ENCODE measurements at regions not wholly inside any gene's neighbourhood (a gene's known extent, or its start where the extent isn't known, plus 50 kb on each side); places are given as distances from the start of the nearest gene placed in this dataset.

DNA sequence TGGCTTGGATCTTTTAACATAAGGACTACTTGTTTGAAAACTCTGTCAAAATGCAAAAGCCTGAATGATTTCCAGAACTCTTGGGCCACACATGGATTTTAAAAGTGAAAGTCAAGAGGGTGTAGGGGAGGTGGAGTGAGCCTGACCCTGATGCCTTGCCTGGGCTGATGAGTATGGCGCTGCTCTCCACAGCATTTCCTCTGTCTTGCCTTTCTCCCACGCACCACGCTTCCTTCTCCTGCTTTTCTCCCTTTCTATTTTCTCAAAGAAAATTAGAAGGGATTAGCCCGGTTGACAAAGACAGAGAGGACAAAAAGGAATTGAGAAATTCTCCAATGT lies 207.0 kb upstream of the CCDC68 start:
- DNase-seq (ENCODE audit: low spot score), result no peak

DNA sequence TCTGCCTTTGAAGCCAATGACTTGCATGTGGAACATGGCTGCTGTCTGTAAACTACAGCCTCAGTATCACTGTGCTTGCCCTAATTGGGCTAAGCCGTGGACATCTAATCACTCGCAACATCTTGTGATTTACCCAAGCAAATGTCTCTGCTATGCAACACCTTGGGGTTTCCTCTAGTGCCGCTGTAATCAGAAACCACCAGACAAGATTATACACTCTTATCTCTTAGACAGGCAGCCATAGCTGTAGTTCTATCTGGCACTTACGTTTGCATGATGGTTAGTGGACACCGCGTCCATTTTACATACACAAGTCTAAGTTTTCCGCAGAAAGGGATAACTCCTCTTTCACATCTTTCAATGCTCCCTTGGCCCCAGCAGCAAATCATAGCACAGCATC lies 204.3 kb upstream of the CCDC68 start:
- DNase-seq (ENCODE audit: low spot score), result no peak

DNA sequence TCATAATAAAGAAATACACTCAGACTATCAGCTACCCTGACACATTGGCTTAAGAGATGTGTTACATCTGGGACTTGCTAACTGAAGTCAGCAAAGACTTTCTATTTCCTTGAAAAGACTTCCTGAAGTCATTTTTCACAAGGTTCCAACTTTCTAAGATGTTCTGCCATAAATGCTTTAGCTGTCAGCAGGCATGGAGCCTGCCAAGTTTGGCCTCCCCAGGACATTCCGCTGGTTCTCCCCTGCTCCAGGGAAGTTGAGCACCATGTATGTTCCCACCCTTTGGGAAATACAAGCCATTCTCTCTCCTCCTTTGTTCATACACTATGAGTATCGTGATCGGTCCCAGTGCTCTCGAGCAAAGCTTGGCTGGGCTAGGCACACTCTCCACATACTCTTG lies 202.7 kb upstream of the CCDC68 start:
- DNase-seq (ENCODE audit: low spot score), result no peak

DNA sequence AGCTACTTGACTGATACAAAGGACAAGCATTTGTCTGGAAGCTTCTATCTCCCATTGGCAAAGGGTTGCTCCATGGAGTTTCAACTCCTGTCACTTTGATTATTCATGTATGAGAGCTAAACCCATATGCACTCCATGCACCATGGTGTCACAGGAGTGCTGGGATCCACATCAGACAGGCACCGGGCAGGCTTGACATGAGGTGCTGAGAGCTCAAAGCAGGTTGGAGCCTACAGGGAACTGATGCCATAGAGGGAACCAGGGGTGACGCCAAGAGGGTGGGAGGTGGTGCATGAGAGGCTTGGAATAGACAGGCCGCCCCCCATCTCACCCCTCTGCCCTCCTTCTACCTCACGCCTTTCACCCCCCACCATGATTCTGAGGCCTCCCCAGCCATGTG lies 199.8 kb upstream of the CCDC68 start:
- no peak for DNase-seq (ENCODE audit: low spot score)

DNA sequence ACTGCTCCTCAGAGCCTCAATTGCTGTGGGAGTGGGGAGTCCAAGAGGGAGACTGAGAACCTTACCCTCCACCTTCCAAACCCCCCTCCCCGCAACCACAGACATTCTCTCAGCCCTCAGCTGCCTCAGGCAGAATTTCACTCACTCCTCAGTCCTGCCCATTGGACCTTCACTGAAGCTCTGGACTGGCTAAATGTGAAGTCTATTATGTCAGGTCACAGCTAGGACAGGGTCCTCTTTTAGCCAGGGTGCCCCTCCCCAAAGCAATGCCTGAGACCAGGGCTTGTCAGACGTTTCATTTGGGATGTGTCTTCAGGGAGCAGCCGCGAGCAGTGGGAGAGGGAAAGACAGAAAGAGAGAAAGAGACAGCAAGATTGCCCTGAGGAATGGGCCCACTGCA lies 199.3 kb upstream of the CCDC68 start:
- no peak for DNase-seq (ENCODE audit: low spot score)

DNA sequence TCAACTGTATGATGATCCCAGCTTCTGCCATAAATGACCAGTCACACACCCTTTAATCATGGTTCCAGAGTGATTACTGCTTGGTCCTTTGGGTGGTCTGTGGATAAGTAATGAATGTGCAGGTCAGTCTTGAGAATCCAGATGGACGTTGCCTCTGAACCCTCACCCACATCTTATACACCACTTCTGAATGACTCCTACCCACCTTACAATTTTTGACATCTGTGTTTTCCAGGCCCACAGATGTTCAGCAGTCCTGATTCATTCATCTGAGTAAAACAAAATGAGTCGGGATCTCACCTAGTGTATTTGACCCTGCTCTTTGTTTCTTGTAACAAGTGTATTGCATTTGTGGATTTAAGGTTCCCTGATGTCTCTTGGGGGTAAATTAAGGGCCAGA lies 194.1 kb upstream of the CCDC68 start:
- DNase-seq (ENCODE audit: low spot score), result no peak

DNA sequence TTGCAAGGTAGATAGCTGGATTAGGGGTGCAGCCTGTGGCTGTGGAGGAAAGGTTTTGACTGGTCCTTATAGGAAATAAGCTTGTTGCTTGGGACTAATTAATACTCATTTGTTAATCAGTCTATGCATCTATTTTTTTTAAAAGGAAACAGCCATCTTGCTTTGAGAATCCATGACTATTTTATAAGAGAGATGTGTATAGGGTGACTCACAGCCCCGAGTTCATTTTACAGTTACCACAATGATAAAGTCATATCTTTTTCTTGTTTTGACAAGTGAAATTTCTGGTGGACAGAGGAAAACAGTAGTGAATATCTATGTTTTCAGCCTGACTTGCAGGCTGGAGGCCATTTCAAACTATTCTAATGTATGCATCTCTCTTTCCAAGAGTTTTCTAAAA lies 193.5 kb upstream of the CCDC68 start:
- DNase-seq (ENCODE audit: low spot score), result no peak

DNA sequence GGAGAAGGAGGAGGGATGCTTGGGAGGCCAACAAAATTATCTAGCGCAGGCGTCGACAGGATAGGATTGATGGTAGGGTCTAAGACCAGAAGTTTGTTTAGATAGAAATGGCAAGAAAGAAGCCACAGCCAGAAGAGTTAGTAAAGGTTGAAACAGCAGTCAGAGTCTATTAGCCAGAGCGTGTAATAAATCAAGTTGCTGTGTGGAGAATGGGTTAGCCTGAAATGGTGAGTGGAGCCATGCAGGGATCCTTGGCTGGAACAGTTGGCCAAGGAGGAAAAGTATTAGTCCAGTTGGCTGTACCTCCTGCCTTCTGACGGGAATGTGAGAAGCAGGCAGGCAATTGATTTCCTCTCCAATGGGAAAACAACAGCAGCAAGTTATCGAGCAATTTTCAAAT lies 190.7 kb upstream of the CCDC68 start:
- no peak for DNase-seq (ENCODE audit: low spot score)

DNA sequence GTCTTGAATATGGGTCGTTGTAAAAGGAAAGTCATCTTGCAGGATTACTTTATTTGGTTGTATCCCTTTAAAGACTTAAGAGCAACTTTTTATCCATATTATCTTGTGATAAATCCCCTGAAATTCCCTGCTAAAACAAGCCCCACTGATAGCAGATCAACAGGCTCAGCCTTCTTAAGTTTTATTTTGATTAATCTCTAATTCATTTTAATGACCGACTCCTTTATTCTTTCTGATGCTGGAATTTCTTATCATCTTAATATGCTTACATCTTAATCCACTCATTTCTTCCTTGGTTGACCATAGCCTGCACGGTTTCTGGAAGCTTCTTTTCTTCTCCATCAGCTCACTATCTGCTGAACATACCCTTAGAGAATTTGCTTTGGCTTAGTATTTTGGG lies 188.5 kb upstream of the CCDC68 start:
- no peak for DNase-seq (ENCODE audit: low spot score)

DNA sequence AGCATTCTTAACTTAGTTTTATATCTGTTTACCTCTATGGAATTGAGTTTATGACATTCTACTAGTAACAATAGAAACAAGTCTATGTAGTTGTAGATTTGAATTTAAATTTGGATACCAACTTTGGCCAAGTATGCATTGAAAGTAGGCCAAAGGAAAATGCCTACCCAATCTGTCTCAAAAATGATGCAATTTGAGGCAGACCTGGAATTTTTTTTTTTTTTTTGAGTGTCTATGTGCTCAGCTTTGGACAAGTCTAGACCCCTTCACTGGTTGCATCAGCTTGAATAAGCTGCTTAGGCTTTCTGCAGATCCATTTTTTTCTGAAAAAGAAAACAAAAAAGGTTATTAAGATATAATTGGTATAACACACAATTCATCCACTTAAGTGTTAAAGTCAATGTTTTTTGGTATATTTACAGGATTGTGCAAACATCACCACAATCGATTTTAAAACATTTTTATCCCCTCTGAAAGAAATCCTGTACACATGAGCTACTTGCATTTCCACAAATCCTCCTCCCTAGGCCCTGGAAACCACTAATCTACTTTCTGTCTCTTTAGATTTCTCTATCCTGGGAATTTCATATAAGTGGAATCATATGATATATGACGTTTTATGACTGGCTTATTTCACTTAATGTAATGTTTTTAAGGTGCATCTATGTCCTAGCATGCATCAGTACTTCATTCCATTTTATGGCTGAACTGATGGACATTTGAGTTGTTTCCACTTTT lies 185.1 kb upstream of the CCDC68 start:
- DNase-seq (ENCODE audit: low spot score), result no peak

DNA sequence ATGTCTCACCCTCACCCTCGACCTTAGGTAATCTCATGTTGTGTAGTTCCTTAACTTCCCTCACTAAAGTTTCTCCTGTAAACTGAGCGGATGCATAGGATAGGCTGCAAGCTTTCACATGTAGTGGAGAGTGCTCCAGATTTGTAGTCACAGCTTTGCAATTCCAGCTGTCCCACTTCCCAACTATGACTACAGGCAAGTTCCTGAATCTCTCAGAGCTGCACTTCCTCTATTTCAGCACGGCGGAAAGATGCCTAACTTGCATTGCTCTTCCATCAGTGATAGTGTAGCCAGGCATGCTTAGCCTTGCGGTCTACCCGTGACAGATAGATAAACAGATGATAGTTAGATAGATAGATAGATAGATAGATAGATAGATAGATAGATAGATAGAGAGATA lies 183.1 kb upstream of the CCDC68 start:
- DNase-seq (ENCODE audit: low spot score), result peak; percentile 49

DNA sequence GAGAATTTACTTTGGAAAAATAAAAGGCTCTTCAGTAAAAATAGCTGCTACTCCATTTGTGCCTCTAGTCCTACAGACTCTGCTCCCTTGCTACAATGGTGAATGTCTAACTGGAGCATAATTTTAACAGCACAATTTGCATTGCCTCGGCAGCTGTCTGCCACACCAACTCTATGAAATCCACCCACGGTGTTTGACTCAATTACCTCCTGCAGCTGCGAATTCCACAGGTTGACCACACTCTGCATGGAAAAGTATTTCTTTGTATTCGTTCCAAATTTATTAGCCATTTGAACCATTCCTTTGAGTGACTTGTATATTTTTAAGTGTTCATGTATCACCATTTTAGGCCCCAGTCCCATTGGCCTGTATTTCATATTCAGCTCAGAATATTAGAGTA lies 182.1 kb upstream of the CCDC68 start:
- no peak for DNase-seq (ENCODE audit: low spot score)

DNA sequence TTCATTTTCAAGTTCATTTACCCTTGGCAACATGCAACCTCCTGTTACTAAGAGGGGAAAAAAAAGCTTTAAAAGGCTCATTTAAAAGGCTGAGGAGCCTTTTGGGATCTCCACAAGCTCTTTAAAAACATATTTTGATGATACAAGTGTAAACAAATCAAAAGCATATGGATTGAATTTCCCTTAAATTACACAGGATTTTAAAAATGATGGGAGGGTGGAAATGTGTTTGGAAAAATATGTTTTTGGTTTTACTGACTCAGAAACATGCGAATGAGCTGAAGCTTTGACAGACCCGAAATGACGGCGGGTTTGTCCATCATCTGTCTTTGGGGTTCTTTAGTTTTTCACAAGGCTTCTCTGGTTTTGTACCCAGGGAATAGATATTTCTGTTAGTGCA lies 180.6 kb upstream of the CCDC68 start:
- DNase-seq (ENCODE audit: low spot score), result no peak

DNA sequence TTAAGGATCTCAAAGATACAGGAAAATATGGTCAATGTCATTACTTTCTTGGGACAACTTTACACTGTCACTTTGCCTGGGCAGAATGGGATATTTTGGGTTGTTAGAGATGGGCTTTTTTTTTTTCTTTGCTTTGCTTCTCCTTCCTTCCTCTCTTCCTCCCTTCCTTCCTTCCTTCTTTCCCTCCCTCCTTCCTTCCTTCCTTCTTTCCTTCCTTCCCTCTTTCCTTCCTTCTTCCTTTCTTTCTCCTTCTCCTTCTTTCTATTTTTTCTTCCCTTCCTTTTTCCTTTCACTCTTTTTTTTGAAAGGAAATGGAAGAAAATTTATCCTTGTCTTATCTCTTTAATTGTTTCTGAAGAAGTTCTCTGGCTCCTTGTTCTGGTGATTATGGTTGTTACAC lies 180.0 kb upstream of the CCDC68 start:
- no peak for DNase-seq (ENCODE audit: low spot score)

DNA sequence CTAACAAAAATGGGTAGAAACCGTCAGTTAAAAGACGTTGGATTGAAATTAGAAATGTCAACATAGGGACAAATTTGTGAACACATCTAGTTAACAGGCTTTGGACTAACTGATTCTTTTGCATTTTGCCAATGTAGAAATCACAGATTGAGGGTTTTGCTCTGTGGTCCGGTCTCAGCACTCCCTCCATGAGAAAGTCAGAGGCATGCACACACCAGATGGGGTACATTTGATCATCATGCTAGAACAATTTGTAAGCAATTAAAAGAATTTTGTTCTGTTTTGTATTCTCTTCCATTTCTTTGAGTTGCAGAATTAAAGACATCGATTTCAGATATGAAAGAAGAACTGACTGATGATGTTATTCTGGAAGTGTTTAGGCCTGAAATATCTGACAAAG lies 179.1 kb upstream of the CCDC68 start:
- no peak for DNase-seq (ENCODE audit: low spot score)

DNA sequence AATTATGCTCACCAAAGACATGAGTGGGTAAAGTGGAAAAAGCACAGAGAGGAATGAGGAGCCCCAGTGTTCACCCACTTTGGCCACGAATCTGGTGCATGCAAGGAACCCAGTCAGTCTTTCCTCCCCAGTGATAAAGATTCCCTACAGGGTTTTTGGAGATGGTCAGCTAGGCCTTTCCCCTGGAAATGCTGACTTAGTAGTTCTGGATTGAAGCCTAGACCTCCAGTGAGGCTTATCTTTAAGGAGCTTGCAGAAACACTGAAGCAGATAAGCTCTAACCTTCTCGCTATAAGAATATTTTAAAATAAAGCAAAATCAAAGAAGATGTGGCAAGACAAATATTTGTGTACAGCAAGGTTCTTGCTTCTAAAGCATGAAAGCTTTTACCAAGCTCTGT lies 178.3 kb upstream of the CCDC68 start:
- DNase-seq (ENCODE audit: low spot score), result no peak

DNA sequence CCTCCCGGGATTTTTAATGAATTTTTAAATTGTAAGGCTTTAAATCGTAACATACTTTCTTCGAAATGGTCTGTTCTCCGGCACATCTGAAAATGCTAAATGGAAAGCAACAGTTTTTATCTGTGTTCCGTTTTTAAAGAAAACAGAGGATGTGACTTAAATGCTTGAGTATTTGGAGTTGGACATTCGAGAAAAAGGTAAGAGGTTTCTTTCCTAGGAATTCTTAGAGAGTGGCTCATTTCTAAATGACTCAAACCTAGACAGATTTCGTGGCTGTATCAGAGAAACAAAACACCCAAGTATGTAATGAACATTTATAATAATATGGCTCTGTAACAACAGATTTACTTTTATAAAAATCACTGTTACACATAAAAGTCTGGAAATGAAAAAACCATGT lies 177.6 kb upstream of the CCDC68 start:
- no peak for DNase-seq (ENCODE audit: low spot score)

DNA sequence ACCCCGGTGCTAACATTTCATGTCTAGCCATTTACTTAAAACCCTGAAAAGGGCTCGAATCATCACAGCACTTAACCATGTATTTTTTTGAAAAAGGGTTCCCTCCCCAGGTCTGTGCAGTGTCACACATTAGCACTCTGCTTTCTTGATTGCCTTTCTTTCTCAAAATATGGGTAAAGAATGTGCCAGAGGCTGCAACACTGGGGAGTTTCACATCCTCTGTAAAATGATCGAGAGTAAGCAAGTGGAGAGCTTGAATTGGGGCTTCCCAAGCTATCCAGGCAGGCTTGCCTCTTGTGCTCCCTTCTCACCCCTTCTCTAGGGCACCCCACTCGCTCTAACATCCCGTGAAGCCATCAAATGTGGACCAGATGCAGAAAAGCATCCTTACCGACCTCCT lies 177.0 kb upstream of the CCDC68 start:
- DNase-seq (ENCODE audit: low spot score), result no peak

DNA sequence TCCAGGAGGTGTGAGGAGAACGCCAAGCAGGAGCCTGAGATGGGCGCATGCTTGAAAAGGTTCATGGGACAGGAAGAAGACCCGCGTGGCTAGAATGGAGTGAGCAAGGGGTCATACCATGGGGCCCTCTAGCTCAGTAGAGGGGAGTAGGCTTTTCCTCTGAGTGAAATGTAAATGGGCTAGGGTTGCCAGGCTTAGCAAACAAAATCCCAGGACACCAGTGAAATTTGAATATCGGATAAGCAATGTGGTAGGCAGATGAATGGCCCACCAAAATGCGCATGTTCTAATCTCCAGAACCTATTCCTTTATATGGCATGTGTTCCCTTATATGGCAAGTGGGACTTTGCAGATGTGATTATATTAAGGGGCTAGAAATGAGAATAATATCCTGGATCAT lies 174.1 kb upstream of the CCDC68 start:
- DNase-seq (ENCODE audit: low spot score), result no peak

DNA sequence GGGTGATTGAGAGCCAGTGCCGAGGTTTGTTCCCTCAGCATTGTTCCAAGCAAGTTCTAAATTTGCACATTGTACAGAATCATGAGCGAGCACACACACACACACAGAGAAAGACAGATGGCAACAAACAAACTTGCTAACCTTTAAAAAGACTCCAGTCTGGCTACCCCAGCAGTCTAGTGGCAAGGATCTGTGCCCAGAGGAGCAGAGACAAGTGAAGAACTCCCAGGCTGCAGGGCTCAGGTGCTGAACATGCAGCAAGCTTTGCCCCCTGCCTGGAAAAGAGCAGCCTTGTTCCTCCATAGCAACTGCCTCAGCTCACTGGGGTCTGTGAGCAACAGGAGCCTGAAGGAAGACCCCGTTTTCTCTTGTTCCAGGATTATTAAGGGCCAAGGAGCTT lies 169.2 kb upstream of the CCDC68 start:
- DNase-seq (ENCODE audit: low spot score), result no peak

DNA sequence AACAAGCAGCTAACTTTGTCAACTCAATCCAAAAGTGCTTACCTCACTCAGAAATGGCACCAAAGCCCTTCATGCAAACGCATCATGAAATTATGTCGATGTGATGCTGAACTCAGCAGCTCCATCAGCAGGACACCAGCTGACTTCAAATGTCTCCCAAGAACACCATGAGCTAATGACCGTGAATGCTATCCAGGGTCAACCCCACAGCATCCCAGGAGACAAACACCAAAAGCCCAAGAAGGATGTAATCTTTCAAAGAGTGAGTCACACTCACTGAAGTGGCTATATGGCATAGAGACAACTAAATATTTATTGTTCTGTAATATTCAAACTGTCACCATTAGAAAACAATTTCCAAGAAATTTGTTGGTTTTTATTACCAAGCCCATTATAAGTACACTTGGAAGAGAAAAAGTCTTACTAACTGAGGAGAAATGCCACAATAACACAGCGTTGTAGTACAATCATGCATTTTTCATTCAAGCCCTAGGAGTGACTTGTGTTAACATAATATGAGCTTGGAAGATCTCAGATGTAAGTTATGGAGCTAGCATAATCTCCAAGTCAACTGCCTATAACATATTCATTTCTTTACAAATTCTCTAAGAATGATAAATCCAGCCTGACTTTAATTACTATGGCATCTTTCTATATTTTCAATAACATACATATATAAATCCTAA lies 165.0 kb upstream of the CCDC68 start:
- peak; percentile 53 for DNase-seq (ENCODE audit: low spot score)

DNA sequence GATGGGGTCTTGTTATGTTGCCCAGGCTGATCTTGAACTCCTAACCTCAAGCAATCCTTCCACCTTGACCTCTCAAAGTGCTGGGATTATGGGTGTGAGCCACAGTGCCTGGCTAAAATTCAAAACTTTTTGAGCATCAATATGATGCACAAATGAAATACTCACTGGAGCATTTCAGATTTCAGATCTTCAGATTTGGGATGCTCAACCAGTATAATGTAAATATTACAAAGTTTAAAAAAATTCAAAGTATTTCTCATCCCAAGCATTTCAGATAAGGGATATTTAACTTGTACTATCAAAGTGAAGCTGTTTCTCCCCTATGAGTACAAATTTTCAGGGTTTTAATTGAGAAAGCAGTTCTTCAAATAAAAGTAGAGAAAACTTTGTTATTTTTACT lies 164.1 kb upstream of the CCDC68 start:
- no peak for DNase-seq (ENCODE audit: low spot score)

DNA sequence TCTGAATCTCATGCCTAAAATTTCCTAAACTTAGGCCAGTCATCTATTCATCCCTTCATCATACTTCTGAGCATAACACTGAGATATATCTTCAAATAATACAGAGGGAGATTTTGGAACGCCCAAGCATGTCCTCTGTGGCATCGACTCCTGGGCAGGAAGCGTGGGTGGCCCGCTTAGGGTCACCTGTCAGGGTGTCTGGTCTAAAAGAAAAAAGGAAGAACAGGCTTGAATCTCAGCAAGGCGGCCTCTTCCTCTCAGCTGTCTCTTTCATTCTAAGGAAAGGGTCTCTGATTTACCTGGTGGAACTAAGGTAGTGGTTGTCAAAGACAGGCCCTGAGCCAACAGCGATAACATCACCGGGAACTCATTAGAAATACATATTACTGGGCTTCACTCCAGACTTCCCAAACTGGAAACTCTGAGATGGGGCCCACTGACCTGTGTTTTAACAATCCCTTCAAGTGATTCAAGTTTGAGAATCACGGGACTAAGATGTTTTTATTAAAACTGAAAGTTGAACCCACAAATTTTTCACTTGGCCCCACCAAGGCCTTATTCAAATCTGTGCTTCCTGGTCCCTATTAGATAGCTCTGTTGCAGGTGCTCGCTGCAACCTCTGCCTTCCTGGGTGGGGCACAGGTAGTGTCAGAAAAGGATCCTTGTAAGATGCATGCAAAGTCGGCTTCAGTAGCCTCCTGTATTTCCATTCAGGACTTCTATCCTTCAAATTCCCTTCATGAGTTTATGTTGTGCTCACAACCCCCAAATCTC lies 162.3 kb upstream of the CCDC68 start:
- no peak for DNase-seq (ENCODE audit: low spot score)

DNA sequence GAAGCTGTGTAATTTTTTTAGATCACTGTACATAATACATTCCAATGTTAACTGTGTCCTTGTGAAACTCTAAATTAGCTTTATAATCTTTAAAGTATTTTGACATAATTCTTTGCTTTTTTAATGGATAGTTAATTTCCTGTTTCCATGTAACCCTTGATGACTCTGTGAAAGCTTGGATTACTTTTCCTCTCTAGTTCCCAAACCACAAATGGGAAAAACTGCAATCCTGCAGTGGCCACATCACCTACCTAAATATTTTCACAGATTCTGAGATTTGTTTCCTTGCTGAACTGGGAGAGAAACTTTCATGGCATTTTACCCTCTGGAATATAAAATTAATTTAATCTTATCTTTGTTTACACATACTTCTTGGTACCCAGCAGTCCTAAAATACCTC lies 161.6 kb upstream of the CCDC68 start:
- no peak for DNase-seq (ENCODE audit: low spot score)

Data from AG20443 (cell line).